ENCODE measurements at regions not wholly inside any gene's neighbourhood (a gene's known extent, or its start where the extent isn't known, plus 50 kb on each side); places are given as distances from the start of the nearest gene placed in this dataset.

DNA sequence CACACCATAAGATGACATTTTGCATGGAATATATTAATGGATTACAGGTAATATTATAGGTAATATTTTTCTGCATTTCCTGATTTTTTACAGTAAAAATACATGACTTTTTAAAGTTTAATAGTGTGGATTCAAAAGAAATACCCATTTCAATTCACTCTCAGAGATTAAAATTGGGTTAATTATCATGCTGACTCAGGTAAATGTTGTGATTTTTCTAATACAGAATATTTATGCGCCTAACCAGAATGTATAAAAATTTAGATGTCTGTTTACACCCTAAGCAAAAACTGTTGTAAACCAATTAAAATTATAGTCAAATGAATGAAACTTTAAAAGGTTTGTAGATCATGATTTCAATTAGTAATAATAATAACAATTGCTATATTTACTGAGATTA lies 117.2 kb upstream of the FLRT2 start:
- TF ChIP-seq POLR2AphosphoS5 (IDR thresholded peaks at IDR 0.05; ENCODE audit: low read depth, low read length) (no peak), SIN3A (IDR thresholded peaks at IDR 0.05; ENCODE audit: borderline replicate concordance, insufficient read depth, low read depth, low read length) (no peak)
- TF ChIP-seq, protein P1, sequence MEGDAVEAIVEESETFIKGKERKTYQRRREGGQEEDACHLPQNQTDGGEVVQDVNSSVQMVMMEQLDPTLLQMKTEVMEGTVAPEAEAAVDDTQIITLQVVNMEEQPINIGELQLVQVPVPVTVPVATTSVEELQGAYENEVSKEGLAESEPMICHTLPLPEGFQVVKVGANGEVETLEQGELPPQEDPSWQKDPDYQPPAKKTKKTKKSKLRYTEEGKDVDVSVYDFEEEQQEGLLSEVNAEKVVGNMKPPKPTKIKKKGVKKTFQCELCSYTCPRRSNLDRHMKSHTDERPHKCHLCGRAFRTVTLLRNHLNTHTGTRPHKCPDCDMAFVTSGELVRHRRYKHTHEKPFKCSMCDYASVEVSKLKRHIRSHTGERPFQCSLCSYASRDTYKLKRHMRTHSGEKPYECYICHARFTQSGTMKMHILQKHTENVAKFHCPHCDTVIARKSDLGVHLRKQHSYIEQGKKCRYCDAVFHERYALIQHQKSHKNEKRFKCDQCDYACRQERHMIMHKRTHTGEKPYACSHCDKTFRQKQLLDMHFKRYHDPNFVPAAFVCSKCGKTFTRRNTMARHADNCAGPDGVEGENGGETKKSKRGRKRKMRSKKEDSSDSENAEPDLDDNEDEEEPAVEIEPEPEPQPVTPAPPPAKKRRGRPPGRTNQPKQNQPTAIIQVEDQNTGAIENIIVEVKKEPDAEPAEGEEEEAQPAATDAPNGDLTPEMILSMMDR (IDR thresholded peaks at IDR 0.05), result no peak
